ENCODE measurements at regions not wholly inside any gene's neighbourhood (a gene's known extent, or its start where the extent isn't known, plus 50 kb on each side); places are given as distances from the start of the nearest gene placed in this dataset.
"Not testable (repeated sequence)": the region's sequence is repeated elsewhere in the genome, so short reads cannot be mapped to it uniquely, and the experiment has no call there.

- H3K9ac ChIP-seq (ENCODE audit: low read depth in 1 of 3, low read length in 3 of 3): no peak overlapping the region
- H3K27ac ChIP-seq (ENCODE audit: low read depth, low read length): no peak overlapping the region
- H3K27me3 ChIP-seq (ENCODE audit: control insufficient read depth in 3 of 3, insufficient read depth in 3 of 3, low read length in 3 of 3): peaks cover 0 to 3% (median 0%) of the 10 kb centered on the region in 3 donors
- H3K4me3 ChIP-seq (ENCODE audit: low read length in 3 of 3): no peak overlapping the region
- no peaks in the 10 kb centered on the region for H3K9me3 ChIP-seq (ENCODE audit: control insufficient read depth in 3 of 3, low read length in 3 of 3)
- no peaks in the 10 kb centered on the region for H3K36me3 ChIP-seq (ENCODE audit: control insufficient read depth in 3 of 3, insufficient read depth in 3 of 3, low read length in 3 of 3)
- no peaks in the 10 kb centered on the region for H3K4me1 ChIP-seq (ENCODE audit: control insufficient read depth in 3 of 3, insufficient read depth in 3 of 3, low read length in 3 of 3)
These were observed 72.2 kb downstream of the CRLF2 start for GRCh38 chrX:1140236-1140681.

- H3K27me3 ChIP-seq (ENCODE audit: control insufficient read depth in 3 of 3, insufficient read depth in 3 of 3, low read length in 3 of 3): peaks cover 0 to 3% (median 0%) of the 10 kb centered on the region in 3 donors
- no peaks in the 10 kb centered on the region for H3K36me3 ChIP-seq (ENCODE audit: control insufficient read depth in 3 of 3, insufficient read depth in 3 of 3, low read length in 3 of 3)
- H3K4me3 ChIP-seq (ENCODE audit: low read length in 3 of 3): no peak overlapping the region
- no peaks in the 10 kb centered on the region for H3K4me1 ChIP-seq (ENCODE audit: control insufficient read depth in 3 of 3, insufficient read depth in 3 of 3, low read length in 3 of 3)
- no peak overlapping the region for H3K27ac ChIP-seq (ENCODE audit: low read depth, low read length)
- no peaks in the 10 kb centered on the region for H3K9me3 ChIP-seq (ENCODE audit: control insufficient read depth in 3 of 3, low read length in 3 of 3)
- H3K9ac ChIP-seq (ENCODE audit: low read depth in 1 of 3, low read length in 3 of 3): no peak overlapping the region
These were observed 73.3 kb downstream of the CRLF2 start for GRCh38 chrX:1139185-1139500.

- Histone ChIP-seq H3K9me3 (ENCODE audit: control insufficient read depth in 3 of 3, low read length in 3 of 3) (no peaks in the 10 kb centered on the region), H3K27ac (ENCODE audit: low read depth, low read length) (no peak overlapping the region), H3K4me1 (ENCODE audit: control insufficient read depth in 3 of 3, insufficient read depth in 3 of 3, low read length in 3 of 3) (no peaks in the 10 kb centered on the region), H3K4me3 (ENCODE audit: low read length in 3 of 3) (no peak overlapping the region), H3K36me3 (ENCODE audit: control insufficient read depth in 3 of 3, insufficient read depth in 3 of 3, low read length in 3 of 3) (no peaks in the 10 kb centered on the region), H3K9ac (ENCODE audit: low read depth in 1 of 3, low read length in 3 of 3) (no peak overlapping the region), H3K27me3 (ENCODE audit: control insufficient read depth in 3 of 3, insufficient read depth in 3 of 3, low read length in 3 of 3) (peaks cover 0 to 3% (median 0%) of the 10 kb centered on the region in 3 donors)
These were observed 73.8 kb downstream of the CRLF2 start for GRCh38 chrX:1138476-1139184.

- Histone ChIP-seq H3K4me3 (ENCODE audit: low read length in 3 of 3) (no peak overlapping the region), H3K27ac (ENCODE audit: low read depth, low read length) (no peak overlapping the region), H3K27me3 (ENCODE audit: control insufficient read depth in 3 of 3, insufficient read depth in 3 of 3, low read length in 3 of 3) (peaks cover 0 to 3% (median 0%) of the 10 kb centered on the region in 3 donors), H3K9me3 (ENCODE audit: control insufficient read depth in 3 of 3, low read length in 3 of 3) (no peaks in the 10 kb centered on the region), H3K4me1 (ENCODE audit: control insufficient read depth in 3 of 3, insufficient read depth in 3 of 3, low read length in 3 of 3) (no peaks in the 10 kb centered on the region), H3K9ac (ENCODE audit: low read depth in 1 of 3, low read length in 3 of 3) (no peak overlapping the region), H3K36me3 (ENCODE audit: control insufficient read depth in 3 of 3, insufficient read depth in 3 of 3, low read length in 3 of 3) (no peaks in the 10 kb centered on the region)
These were observed 74.9 kb downstream of the CRLF2 start for GRCh38 chrX:1137531-1137930.

GRCh38 chrX:1136582-1136981, 75.9 kb downstream of the CRLF2 start:
- H3K4me1 ChIP-seq (ENCODE audit: control insufficient read depth in 3 of 3, insufficient read depth in 3 of 3, low read length in 3 of 3); H3K27ac ChIP-seq (ENCODE audit: low read depth, low read length); H3K36me3 ChIP-seq (ENCODE audit: control insufficient read depth in 3 of 3, insufficient read depth in 3 of 3, low read length in 3 of 3); H3K9ac ChIP-seq (ENCODE audit: low read depth in 1 of 3, low read length in 3 of 3); H3K9me3 ChIP-seq (ENCODE audit: control insufficient read depth in 3 of 3, low read length in 3 of 3); H3K4me3 ChIP-seq (ENCODE audit: low read length in 3 of 3); H3K27me3 ChIP-seq (ENCODE audit: control insufficient read depth in 3 of 3, insufficient read depth in 3 of 3, low read length in 3 of 3): not testable (repeated sequence)

GRCh38 chrX:1134976-1135375, 77.5 kb downstream of the CRLF2 start:
- Histone ChIP-seq H3K4me3 (ENCODE audit: low read length in 3 of 3) (no peak overlapping the region), H3K36me3 (ENCODE audit: control insufficient read depth in 3 of 3, insufficient read depth in 3 of 3, low read length in 3 of 3) (no peaks in the 10 kb centered on the region), H3K27ac (ENCODE audit: low read depth, low read length) (no peak overlapping the region), H3K9ac (ENCODE audit: low read depth in 1 of 3, low read length in 3 of 3) (no peak overlapping the region), H3K27me3 (ENCODE audit: control insufficient read depth in 3 of 3, insufficient read depth in 3 of 3, low read length in 3 of 3) (peaks cover 0 to 3% (median 0%) of the 10 kb centered on the region in 3 donors), H3K9me3 (ENCODE audit: control insufficient read depth in 3 of 3, low read length in 3 of 3) (peaks cover 0 to 2% (median 0%) of the 10 kb centered on the region in 3 donors), H3K4me1 (ENCODE audit: control insufficient read depth in 3 of 3, insufficient read depth in 3 of 3, low read length in 3 of 3) (no peaks in the 10 kb centered on the region)

- Histone ChIP-seq H3K36me3 (ENCODE audit: control insufficient read depth in 3 of 3, insufficient read depth in 3 of 3, low read length in 3 of 3) (no peaks in the 10 kb centered on the region), H3K27ac (ENCODE audit: low read depth, low read length) (no peak overlapping the region), H3K9me3 (ENCODE audit: control insufficient read depth in 3 of 3, low read length in 3 of 3) (peaks cover 0 to 2% (median 0%) of the 10 kb centered on the region in 3 donors), H3K9ac (ENCODE audit: low read depth in 1 of 3, low read length in 3 of 3) (no peak overlapping the region), H3K4me1 (ENCODE audit: control insufficient read depth in 3 of 3, insufficient read depth in 3 of 3, low read length in 3 of 3) (no peaks in the 10 kb centered on the region), H3K27me3 (ENCODE audit: control insufficient read depth in 3 of 3, insufficient read depth in 3 of 3, low read length in 3 of 3) (peaks cover 0 to 3% (median 0%) of the 10 kb centered on the region in 3 donors), H3K4me3 (ENCODE audit: low read length in 3 of 3) (no peak overlapping the region)
These were observed 78.3 kb downstream of the CRLF2 start for GRCh38 chrX:1134156-1134555.

- no peak overlapping the region for H3K27ac ChIP-seq (ENCODE audit: low read depth, low read length)
- peaks cover 5 to 13% (median 10%) of the 10 kb centered on the region in 3 donors for H3K27me3 ChIP-seq (ENCODE audit: control insufficient read depth in 3 of 3, insufficient read depth in 3 of 3, low read length in 3 of 3)
- peaks cover 0 to 2% (median 0%) of the 10 kb centered on the region in 3 donors for H3K9me3 ChIP-seq (ENCODE audit: control insufficient read depth in 3 of 3, low read length in 3 of 3)
- no peaks in the 10 kb centered on the region for H3K36me3 ChIP-seq (ENCODE audit: control insufficient read depth in 3 of 3, insufficient read depth in 3 of 3, low read length in 3 of 3)
- H3K9ac ChIP-seq (ENCODE audit: low read depth in 1 of 3, low read length in 3 of 3): no peak overlapping the region
- no peaks in the 10 kb centered on the region for H3K4me1 ChIP-seq (ENCODE audit: control insufficient read depth in 3 of 3, insufficient read depth in 3 of 3, low read length in 3 of 3)
- no peak overlapping the region for H3K4me3 ChIP-seq (ENCODE audit: low read length in 3 of 3)
These were observed 85.7 kb downstream of the CRLF2 start for GRCh38 chrX:1126738-1127137.

GRCh38 chrX:1124531-1124930, 87.9 kb downstream of the CRLF2 start:
- H3K9ac ChIP-seq (ENCODE audit: low read depth in 1 of 3, low read length in 3 of 3): no peak overlapping the region
- peaks cover 5 to 13% (median 10%) of the 10 kb centered on the region in 3 donors for H3K27me3 ChIP-seq (ENCODE audit: control insufficient read depth in 3 of 3, insufficient read depth in 3 of 3, low read length in 3 of 3)
- H3K4me3 ChIP-seq (ENCODE audit: low read length in 3 of 3): no peak overlapping the region
- no peaks in the 10 kb centered on the region for H3K4me1 ChIP-seq (ENCODE audit: control insufficient read depth in 3 of 3, insufficient read depth in 3 of 3, low read length in 3 of 3)
- H3K9me3 ChIP-seq (ENCODE audit: control insufficient read depth in 3 of 3, low read length in 3 of 3): no peaks in the 10 kb centered on the region
- no peaks in the 10 kb centered on the region for H3K36me3 ChIP-seq (ENCODE audit: control insufficient read depth in 3 of 3, insufficient read depth in 3 of 3, low read length in 3 of 3)
- no peak overlapping the region for H3K27ac ChIP-seq (ENCODE audit: low read depth, low read length)

GRCh38 chrX:1122851-1123250, 89.6 kb downstream of the CRLF2 start:
- H3K27me3 ChIP-seq (ENCODE audit: control insufficient read depth in 3 of 3, insufficient read depth in 3 of 3, low read length in 3 of 3): peaks cover 5 to 13% (median 10%) of the 10 kb centered on the region in 3 donors
- not testable (repeated sequence) for H3K4me3 ChIP-seq (ENCODE audit: low read length in 3 of 3); H3K9me3 ChIP-seq (ENCODE audit: control insufficient read depth in 3 of 3, low read length in 3 of 3); H3K9ac ChIP-seq (ENCODE audit: low read depth in 1 of 3, low read length in 3 of 3); H3K27ac ChIP-seq (ENCODE audit: low read depth, low read length); H3K36me3 ChIP-seq (ENCODE audit: control insufficient read depth in 3 of 3, insufficient read depth in 3 of 3, low read length in 3 of 3); H3K4me1 ChIP-seq (ENCODE audit: control insufficient read depth in 3 of 3, insufficient read depth in 3 of 3, low read length in 3 of 3)

All from skeletal muscle tissue (tissue), 3 donors.